ENCODE measurements at regions not wholly inside any gene's neighbourhood (a gene's known extent, or its start where the extent isn't known, plus 50 kb on each side); places are given as distances from the start of the nearest gene placed in this dataset.

DNA sequence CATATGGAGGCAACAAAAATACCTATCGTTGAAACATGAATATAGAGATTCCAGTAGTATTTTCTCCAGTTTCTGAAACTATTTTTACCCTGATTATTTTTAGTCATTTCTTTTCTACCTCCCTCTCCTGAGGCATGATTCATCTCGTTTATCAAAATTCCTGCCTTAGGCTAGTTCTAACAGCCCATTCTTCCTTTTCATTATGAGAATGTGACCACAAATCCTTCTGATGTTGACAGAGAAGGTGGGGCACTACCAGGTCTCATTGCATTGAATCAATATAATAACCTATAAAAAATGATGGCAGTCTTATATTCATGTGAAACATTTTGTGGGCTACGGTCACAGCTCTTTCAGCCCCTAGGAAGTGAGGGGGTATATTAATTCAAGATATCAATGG lies 406.5 kb upstream of the UBE2E3 start:
- ATAC-seq (no peak), DNase-seq (no peak)
- CTCF ChIA-PET: no interaction called here
- POLR2A ChIA-PET: no interaction called here
- H3K4me1 Mint-ChIP-seq: no peaks in the 10 kb centered on the region
- intact Hi-C loops (cut with DNase I, micrococcal nuclease): no loop called here
- H3K27ac Mint-ChIP-seq: no peak overlapping the region
- no peaks in the 10 kb centered on the region for H3K36me3 Mint-ChIP-seq (ENCODE audit: low read depth)
- H3K9me3 Mint-ChIP-seq (ENCODE audit: low read depth): no peaks in the 10 kb centered on the region
- peaks cover 2% of the 10 kb centered on the region for H3K27me3 Mint-ChIP-seq
- H3K4me3 Mint-ChIP-seq: no peak overlapping the region

DNA sequence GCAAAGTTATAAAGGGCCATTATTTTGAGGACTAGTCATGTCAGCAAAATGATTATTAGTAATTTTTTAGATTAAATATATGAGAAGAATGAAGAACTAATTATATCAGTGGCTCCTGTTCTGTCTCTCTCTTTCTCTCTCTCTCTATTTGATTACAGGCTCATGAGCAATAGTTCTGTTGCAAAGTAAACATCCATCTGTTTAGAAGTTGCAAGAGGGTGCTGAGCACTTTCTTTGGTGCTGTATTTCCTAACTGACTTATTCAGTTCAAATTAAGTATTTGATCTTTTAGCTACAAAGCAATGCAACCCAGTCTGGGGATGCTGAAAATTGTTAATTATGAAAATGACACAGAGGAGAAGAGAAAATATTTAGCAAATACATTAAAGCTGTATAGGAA lies 408.1 kb upstream of the UBE2E3 start:
- H3K27ac Mint-ChIP-seq: no peak overlapping the region
- ChIA-PET POLR2A (no interaction called here), CTCF (no interaction called here)
- intact Hi-C loops (cut with DNase I, micrococcal nuclease): no loop called here
- ATAC-seq (no peak), DNase-seq (no peak)
- H3K27me3 Mint-ChIP-seq: peaks cover 2% of the 10 kb centered on the region
- H3K4me1 Mint-ChIP-seq: no peaks in the 10 kb centered on the region
- no peaks in the 10 kb centered on the region for H3K36me3 Mint-ChIP-seq (ENCODE audit: low read depth)
- no peaks in the 10 kb centered on the region for H3K9me3 Mint-ChIP-seq (ENCODE audit: low read depth)
- H3K4me3 Mint-ChIP-seq: no peak overlapping the region

DNA sequence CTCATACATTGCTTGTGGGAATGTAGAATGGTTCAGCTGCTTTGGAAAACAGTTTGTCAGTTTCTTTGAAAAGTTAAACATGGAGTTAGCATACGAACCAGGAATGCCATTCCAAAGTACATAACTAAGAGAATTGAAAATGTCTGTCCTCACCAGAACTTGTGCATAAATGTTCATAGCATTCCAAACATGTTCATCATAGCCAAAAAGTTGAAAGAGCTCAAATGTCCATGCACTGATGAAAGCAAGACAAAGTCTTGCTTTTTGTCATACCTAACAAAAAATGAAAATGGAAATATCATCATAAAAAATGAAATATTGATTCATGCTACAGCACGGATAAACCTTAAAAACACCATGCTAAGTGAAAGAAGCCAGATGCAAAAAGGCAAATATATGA lies 408.8 kb upstream of the UBE2E3 start:
- H3K27ac Mint-ChIP-seq: no peak overlapping the region
- intact Hi-C loops (cut with DNase I, micrococcal nuclease): no loop called here
- ChIA-PET CTCF (no interaction called here), POLR2A (no interaction called here)
- no peak for ATAC-seq
- DNase-seq: no peak
- no peaks in the 10 kb centered on the region for H3K9me3 Mint-ChIP-seq (ENCODE audit: low read depth)
- peaks cover 2% of the 10 kb centered on the region for H3K27me3 Mint-ChIP-seq
- H3K4me1 Mint-ChIP-seq: no peaks in the 10 kb centered on the region
- no peaks in the 10 kb centered on the region for H3K36me3 Mint-ChIP-seq (ENCODE audit: low read depth)
- H3K4me3 Mint-ChIP-seq: no peak overlapping the region

DNA sequence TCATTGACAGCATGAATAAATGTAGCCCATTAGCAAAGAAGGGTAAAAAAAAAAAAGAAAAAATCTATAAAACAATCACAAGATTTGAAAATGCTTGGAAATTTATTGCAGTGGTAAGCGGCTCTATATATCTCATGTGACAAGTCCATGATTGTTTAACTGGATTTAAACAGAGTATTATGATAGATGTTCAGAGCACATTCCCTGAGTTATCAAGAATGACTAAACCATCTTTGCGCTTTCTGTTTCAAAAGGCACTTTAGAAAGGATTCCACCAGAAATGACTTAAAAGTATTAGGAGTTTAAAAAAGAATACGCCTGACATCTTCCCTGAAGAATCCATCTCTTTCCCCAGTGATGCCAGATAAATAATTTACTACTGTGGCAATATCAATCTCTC lies 409.5 kb upstream of the UBE2E3 start:
- no peak overlapping the region for H3K4me3 Mint-ChIP-seq
- H3K27me3 Mint-ChIP-seq: peaks cover 2% of the 10 kb centered on the region
- intact Hi-C loops (cut with DNase I, micrococcal nuclease): no loop called here
- H3K36me3 Mint-ChIP-seq (ENCODE audit: low read depth): no peaks in the 10 kb centered on the region
- H3K4me1 Mint-ChIP-seq: no peaks in the 10 kb centered on the region
- ChIA-PET CTCF (no interaction called here), POLR2A (no interaction called here)
- DNase-seq (no peak), ATAC-seq (no peak)
- H3K9me3 Mint-ChIP-seq (ENCODE audit: low read depth): no peaks in the 10 kb centered on the region
- no peak overlapping the region for H3K27ac Mint-ChIP-seq

DNA sequence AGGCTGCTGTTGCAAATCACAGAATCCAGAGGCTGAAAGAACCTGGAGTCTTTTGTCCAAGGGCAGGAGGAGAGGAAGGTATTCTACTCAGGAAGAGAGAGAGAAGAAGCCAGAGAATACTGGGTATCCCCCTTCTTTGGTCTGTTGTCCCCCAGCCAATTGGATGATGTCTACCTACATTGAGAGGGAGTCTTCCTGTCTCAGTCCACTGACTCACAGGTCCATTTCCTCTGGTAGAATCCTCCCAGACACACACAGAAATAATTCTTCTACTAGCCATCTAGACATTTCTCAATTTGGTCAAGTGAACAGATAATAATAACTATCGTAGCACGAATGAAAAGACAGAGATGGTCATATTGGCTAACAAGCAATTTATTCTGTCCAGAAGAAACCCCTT lies 416.4 kb upstream of the UBE2E3 start:
- H3K27me3 Mint-ChIP-seq: peaks cover 2% of the 10 kb centered on the region
- H3K4me3 Mint-ChIP-seq: no peak overlapping the region
- no peaks in the 10 kb centered on the region for H3K36me3 Mint-ChIP-seq (ENCODE audit: low read depth)
- no peak for ATAC-seq
- DNase-seq: no peak
- CTCF ChIA-PET: no interaction called here
- no peaks in the 10 kb centered on the region for H3K9me3 Mint-ChIP-seq (ENCODE audit: low read depth)
- intact Hi-C loops (cut with DNase I, micrococcal nuclease): no loop called here
- POLR2A ChIA-PET: no interaction called here
- no peaks in the 10 kb centered on the region for H3K4me1 Mint-ChIP-seq
- no peak overlapping the region for H3K27ac Mint-ChIP-seq

DNA sequence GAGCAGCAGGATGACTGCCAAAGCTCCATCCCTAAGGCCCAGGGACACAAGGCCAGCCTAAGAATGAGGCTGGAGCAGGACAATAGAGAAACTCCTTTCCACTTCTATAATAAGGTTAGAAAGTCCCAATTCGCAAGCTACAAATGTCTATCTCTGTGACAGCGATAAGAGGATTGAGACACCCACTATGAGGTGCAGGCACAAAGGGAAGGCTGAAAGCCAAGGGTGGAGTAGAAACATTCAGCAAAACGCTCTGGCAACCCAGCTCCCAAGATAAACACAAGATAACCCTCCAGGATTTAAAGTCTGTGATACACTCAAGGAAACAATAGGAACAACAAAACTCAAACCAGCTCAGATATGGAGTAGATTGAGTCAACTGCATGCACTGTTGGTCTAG lies 418.0 kb upstream of the UBE2E3 start:
- ATAC-seq (no peak), DNase-seq (no peak)
- POLR2A ChIA-PET: no interaction called here
- no peaks in the 10 kb centered on the region for H3K4me1 Mint-ChIP-seq
- no peak overlapping the region for H3K27ac Mint-ChIP-seq
- intact Hi-C loops (cut with DNase I, micrococcal nuclease): no loop called here
- H3K9me3 Mint-ChIP-seq (ENCODE audit: low read depth): no peaks in the 10 kb centered on the region
- H3K4me3 Mint-ChIP-seq: no peak overlapping the region
- H3K36me3 Mint-ChIP-seq (ENCODE audit: low read depth): no peaks in the 10 kb centered on the region
- CTCF ChIA-PET: interaction anchor here (0.6 kb wide), 1 partner anchor 1286 kb away, joined by 3 read pairs; no protein-coding TSS in a partner anchor
- H3K27me3 Mint-ChIP-seq: peaks cover 2% of the 10 kb centered on the region

DNA sequence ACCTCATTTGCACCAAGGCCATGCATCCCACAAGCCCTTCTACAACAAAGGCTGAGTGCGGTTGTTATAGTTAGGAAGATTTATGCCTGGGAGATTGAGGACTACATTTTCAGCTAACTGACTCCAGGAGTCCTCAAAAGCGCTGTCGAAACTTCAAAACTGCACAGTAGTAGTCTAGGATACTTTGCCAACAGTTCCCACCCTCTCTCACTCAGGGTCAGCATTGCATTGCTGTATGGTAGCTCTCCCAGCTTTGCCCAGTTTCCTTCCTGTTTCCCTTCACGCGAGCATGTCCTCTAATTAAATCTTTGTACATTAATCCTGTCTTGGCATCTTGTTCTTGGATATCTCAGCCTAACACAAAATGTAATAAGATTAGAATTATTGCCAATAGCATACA lies 420.6 kb upstream of the UBE2E3 start:
- no peaks in the 10 kb centered on the region for H3K36me3 Mint-ChIP-seq (ENCODE audit: low read depth)
- no peak overlapping the region for H3K27ac Mint-ChIP-seq
- DNase-seq (no peak), ATAC-seq (no peak)
- ChIA-PET CTCF (no interaction called here), POLR2A (no interaction called here)
- no peaks in the 10 kb centered on the region for H3K4me1 Mint-ChIP-seq
- H3K4me3 Mint-ChIP-seq: no peak overlapping the region
- H3K9me3 Mint-ChIP-seq (ENCODE audit: low read depth): no peaks in the 10 kb centered on the region
- peaks cover 2% of the 10 kb centered on the region for H3K27me3 Mint-ChIP-seq
- intact Hi-C loops (cut with DNase I, micrococcal nuclease): no loop called here

DNA sequence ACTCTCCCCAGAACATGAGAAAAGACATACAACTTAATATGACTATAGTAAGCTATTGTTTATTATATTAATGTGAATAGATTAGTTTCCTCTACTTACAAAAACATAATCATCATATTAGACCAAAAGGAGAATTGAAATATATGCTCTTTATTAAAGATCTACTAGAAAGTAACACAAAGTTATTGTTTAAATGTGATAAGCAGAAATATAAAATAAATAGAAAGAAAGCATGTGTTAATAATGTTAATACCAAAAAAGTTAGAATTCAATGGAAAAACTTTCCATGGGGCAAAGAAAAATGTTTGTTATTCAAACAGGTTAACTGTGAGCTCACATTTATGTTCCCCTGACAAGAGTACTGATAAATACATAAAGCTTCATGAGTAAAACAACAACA lies 421.4 kb upstream of the UBE2E3 start:
- no peaks in the 10 kb centered on the region for H3K9me3 Mint-ChIP-seq (ENCODE audit: low read depth)
- CTCF ChIA-PET: no interaction called here
- no peaks in the 10 kb centered on the region for H3K36me3 Mint-ChIP-seq (ENCODE audit: low read depth)
- DNase-seq: no peak
- H3K4me1 Mint-ChIP-seq: no peaks in the 10 kb centered on the region
- no peak overlapping the region for H3K4me3 Mint-ChIP-seq
- peaks cover 2% of the 10 kb centered on the region for H3K27me3 Mint-ChIP-seq
- POLR2A ChIA-PET: no interaction called here
- ATAC-seq: no peak
- intact Hi-C loops (cut with DNase I, micrococcal nuclease): no loop called here
- H3K27ac Mint-ChIP-seq: no peak overlapping the region

DNA sequence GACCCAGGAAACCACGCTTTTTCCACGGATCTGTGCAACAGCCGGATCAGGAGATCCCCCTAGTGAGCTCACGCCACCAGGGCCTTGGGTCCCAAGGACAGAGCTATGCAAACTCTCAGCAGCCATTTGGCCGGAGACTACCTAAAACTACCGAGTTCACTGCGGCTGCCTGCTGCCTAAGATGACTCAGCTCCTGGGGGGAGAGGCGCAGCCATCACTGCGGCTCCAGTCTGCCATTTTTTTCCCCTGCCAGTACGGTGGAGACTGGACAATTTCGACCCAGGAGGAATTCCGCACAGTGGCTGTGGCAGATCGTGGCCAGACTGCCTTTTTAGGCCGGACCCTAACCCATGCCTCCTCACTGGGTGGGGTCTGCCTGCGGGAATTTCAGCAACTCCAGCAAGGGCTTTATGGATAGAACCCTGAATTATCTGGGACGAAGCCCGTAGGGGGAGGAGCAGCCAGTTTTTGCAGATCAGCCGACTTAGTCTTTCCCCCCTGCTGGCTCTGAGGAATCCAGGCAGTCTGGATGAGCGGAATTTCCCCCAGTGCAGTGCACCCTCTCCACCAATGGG lies 424.9 kb upstream of the UBE2E3 start:
- Mint-ChIP-seq H3K4me1 (no peaks in the 10 kb centered on the region), H3K4me3 (no peak overlapping the region), H3K27ac (no peak overlapping the region), H3K27me3 (no peaks in the 10 kb centered on the region), H3K36me3 (ENCODE audit: low read depth) (no peaks in the 10 kb centered on the region), H3K9me3 (ENCODE audit: low read depth) (no peaks in the 10 kb centered on the region)
- ATAC-seq (no peak), DNase-seq (no peak)
- intact Hi-C loops (cut with DNase I, micrococcal nuclease): no loop called here
- ChIA-PET POLR2A (no interaction called here), CTCF (no interaction called here)

DNA sequence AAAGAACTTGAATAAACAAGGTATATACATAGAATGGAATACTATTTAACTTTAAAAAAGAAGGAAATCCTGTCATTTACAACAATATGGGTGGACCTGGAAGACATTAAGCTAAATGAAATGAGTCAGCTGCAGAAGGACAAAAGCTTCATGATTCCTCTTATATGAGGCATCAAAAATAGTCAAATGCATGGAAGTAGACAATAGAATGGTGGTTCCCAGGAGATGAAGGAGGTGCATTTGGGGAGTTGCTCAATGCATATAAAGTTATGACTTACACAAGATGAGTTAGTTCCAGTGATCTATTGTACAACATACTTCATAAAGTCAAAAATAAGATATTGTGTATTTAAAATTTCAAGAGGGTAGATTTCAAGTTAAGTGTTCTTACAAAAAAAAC lies 426.1 kb upstream of the UBE2E3 start:
- DNase-seq: no peak
- Mint-ChIP-seq H3K4me1 (no peaks in the 10 kb centered on the region), H3K27ac (no peak overlapping the region), H3K36me3 (ENCODE audit: low read depth) (no peaks in the 10 kb centered on the region), H3K9me3 (ENCODE audit: low read depth) (no peaks in the 10 kb centered on the region), H3K4me3 (no peak overlapping the region), H3K27me3 (peaks cover 2% of the 10 kb centered on the region)
- ChIA-PET POLR2A (no interaction called here), CTCF (no interaction called here)
- intact Hi-C loops (cut with DNase I, micrococcal nuclease): no loop called here
- no peak for ATAC-seq

DNA sequence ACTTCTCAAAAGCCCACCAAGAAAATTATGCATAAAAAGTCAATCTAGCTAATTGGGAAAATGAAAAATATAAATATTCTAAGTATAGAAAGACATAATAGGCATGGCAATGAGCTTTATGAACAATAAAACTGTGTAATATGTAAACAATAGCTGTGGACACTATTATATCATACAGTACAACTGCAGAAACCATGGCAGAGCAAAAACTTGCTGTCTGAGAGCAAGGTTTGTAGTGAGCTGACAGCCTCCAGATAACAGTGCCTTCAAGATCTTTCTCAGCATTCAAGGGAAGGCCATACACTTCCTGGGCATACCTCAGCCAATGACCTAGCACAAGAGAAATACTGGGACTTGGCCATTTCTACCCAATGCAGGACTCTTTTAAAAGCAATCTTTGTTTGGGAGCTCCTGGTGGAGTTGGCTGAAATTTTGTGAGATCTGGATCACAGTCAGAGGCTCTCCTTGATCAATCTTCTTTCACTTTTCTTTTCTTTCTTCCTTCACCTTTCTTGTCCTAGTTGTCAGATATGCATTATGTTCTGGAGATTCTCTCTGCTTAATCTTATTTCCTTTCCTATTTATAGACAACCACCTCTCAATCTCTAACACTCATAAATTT lies 427.2 kb upstream of the UBE2E3 start:
- CTCF ChIA-PET: no interaction called here
- H3K9me3 Mint-ChIP-seq (ENCODE audit: low read depth): no peaks in the 10 kb centered on the region
- intact Hi-C loops (cut with DNase I, micrococcal nuclease): no loop called here
- H3K4me3 Mint-ChIP-seq: no peak overlapping the region
- peaks cover 2% of the 10 kb centered on the region for H3K27me3 Mint-ChIP-seq
- no peak overlapping the region for H3K27ac Mint-ChIP-seq
- ATAC-seq (no peak), DNase-seq (no peak)
- POLR2A ChIA-PET: no interaction called here
- no peaks in the 10 kb centered on the region for H3K4me1 Mint-ChIP-seq
- no peaks in the 10 kb centered on the region for H3K36me3 Mint-ChIP-seq (ENCODE audit: low read depth)

DNA sequence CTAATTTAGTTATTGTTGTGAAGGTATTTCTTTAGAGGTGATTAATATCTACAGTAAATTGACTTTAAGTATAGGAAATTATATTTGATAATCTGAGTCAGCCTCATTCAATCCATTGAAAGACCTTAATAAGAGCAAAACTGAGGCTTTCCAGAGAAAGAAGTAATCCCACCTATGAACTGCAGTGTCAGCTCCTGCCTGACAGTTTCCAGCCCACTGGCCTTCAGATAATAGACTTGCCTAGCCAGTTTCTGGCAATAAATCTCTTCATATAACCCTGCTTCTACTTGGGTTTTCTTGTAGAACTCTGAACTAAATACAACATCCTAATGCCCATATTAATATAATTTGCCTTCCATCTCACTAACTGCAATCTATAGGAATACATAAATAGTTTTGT lies 437.9 kb upstream of the UBE2E3 start:
- H3K36me3 Mint-ChIP-seq (ENCODE audit: low read depth): no peaks in the 10 kb centered on the region
- no peaks in the 10 kb centered on the region for H3K9me3 Mint-ChIP-seq (ENCODE audit: low read depth)
- CTCF ChIA-PET: no interaction called here
- H3K4me3 Mint-ChIP-seq: no peak overlapping the region
- H3K4me1 Mint-ChIP-seq: no peaks in the 10 kb centered on the region
- no peak for ATAC-seq
- peaks cover 6% of the 10 kb centered on the region for H3K27me3 Mint-ChIP-seq
- H3K27ac Mint-ChIP-seq: no peak overlapping the region
- DNase-seq: no peak
- POLR2A ChIA-PET: no interaction called here
- intact Hi-C loops (cut with DNase I, micrococcal nuclease): no loop called here

DNA sequence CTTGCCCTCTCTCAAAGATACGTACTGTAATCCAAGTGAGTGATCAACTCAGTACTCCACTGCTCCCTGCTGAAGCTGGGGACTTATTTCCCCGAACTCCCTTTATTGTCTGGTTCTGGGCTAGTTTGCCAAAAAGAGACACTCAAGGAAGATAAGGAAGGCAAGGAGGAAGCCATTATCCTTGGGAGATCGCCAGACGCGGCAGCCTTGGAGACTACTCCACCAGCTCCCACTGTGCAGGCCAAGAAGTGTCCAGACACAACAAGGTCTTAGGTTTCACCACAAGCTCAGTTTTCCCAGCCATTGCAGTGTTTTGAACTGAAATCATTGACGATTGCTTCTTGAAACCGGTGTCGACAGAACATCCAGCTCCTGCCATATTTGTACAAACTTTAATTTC lies 439.6 kb upstream of the UBE2E3 start:
- no peak overlapping the region for H3K27ac Mint-ChIP-seq

More for the DNA sequence above, 439.6 kb upstream of the UBE2E3 start:
- peaks cover 4% of the 10 kb centered on the region for H3K27me3 Mint-ChIP-seq
- ATAC-seq (no peak), DNase-seq (no peak)
- intact Hi-C loops (cut with DNase I, micrococcal nuclease): no loop called here
- H3K9me3 Mint-ChIP-seq (ENCODE audit: low read depth): no peaks in the 10 kb centered on the region
- H3K4me3 Mint-ChIP-seq: no peak overlapping the region
- H3K36me3 Mint-ChIP-seq (ENCODE audit: low read depth): no peaks in the 10 kb centered on the region
- CTCF ChIA-PET: interaction anchor here (0.6 kb wide), 1 partner anchor 130 kb away, joined by 4 read pairs; no protein-coding TSS in a partner anchor
- POLR2A ChIA-PET: no interaction called here
- no peaks in the 10 kb centered on the region for H3K4me1 Mint-ChIP-seq
